CD4-positive, alpha-beta T cell (primary cell): ENCODE measurements at regions not wholly inside any gene's neighbourhood (a gene's known extent, or its start where the extent isn't known, plus 50 kb on each side); places are given as distances from the start of the nearest gene placed in this dataset.
A peak's percentile ranks its signal among the peaks of the same experiment; 100 is the strongest.

ENCODE experiments used
- ATAC-seq: fragments of 200-7000 bp; cut with Tn5 transposase; one replicate; pipeline ENCODE4 v1.10.0; 2022; ENCODE audit warnings: mild to moderate bottlenecking; ENCODE audit not compliant: poor library complexity
- CTCF ChIA-PET: fragments of 350-600 bp; sonication (Branson Sonifier 250); formaldehyde crosslinking; loops from one replicate; lab custom pipeline; 2021; ENCODE audit warnings: antibody characterized with exemption, inconsistent platforms; lab: Charles Lee
- POLR2A ChIA-PET: fragments of 350-600 bp; sonication (Branson Sonifier 250); formaldehyde crosslinking; loops from one replicate; lab custom pipeline; 2021; ENCODE audit warnings: antibody characterized with exemption, inconsistent platforms; lab: Charles Lee
- DNase-seq, 14 experiments: peaks; one replicate each; pipeline ENCODE4 v3.0.0-alpha.2; 2013 to 2020; ENCODE audit warnings: mixed read lengths in 2 of 14
- H3K27ac ChIP-seq, 2 donors: one replicate each; pipeline versions ENCODE4 v1.5.1 to v1.7.0; 2013; ENCODE audit warnings: low read length in 2 of 2, low read depth in 1 of 2, mild to moderate bottlenecking in 1 of 2
- H3K27me3 ChIP-seq, 2 experiments: 1 replicate in 1 of 2; 2 replicates in 1 of 2; pipeline versions ENCODE4 v1.6.1 to v1.7.0; 2013; ENCODE audit warnings: low read length in 2 of 2, control low read depth in 1 of 2, mild to moderate bottlenecking in 1 of 2, moderate library complexity in 1 of 2; ENCODE audit not compliant: insufficient read depth in 2 of 2, control insufficient read depth in 1 of 2
- H3K36me3 ChIP-seq: one replicate; pipeline ENCODE4 v1.6.1; 2013; ENCODE audit warnings: low read length, control low read depth; ENCODE audit not compliant: insufficient read depth
- H3K4me1 ChIP-seq: one replicate; pipeline ENCODE4 v1.6.1; 2013; ENCODE audit warnings: low read length, control low read depth; ENCODE audit not compliant: insufficient read depth
- H3K4me3 ChIP-seq: one replicate; pipeline ENCODE4 v1.5.1; 2013; ENCODE audit warnings: mild to moderate bottlenecking, low read length, moderate library complexity
- H3K9me3 ChIP-seq, 2 experiments: 1 replicate in 1 of 2; 2 replicates in 1 of 2; pipeline versions ENCODE4 v1.6.1 to v1.7.0; 2013; ENCODE audit warnings: low read length in 2 of 2, mild to moderate bottlenecking in 2 of 2, control low read depth in 1 of 2, moderate library complexity in 1 of 2; ENCODE audit not compliant: control insufficient read depth in 1 of 2, insufficient read depth in 1 of 2
- H3K27ac Mint-ChIP-seq: one replicate; pipeline ENCODE4 v1.8.0; 2020; ENCODE audit warnings: mixed read lengths
- H3K27me3 Mint-ChIP-seq: one replicate; pipeline ENCODE4 v1.8.0; 2021; ENCODE audit warnings: mixed read lengths
- H3K36me3 Mint-ChIP-seq: one replicate; pipeline ENCODE4 v1.8.0; 2021; ENCODE audit warnings: low read depth, mixed read lengths
- H3K4me1 Mint-ChIP-seq: one replicate; pipeline ENCODE4 v1.8.0; 2021; ENCODE audit warnings: low read depth, mixed read lengths
- H3K4me3 Mint-ChIP-seq: one replicate; pipeline ENCODE4 v1.8.0; 2020; ENCODE audit warnings: mild to moderate bottlenecking, mixed read lengths
- H3K9me3 Mint-ChIP-seq: one replicate; pipeline ENCODE4 v1.8.0; 2020; ENCODE audit warnings: mixed read lengths
- intact Hi-C, 2 experiments: fragments of 100-400 bp; cut with DNase I in 1 of 2; cut with micrococcal nuclease in 1 of 2; formaldehyde crosslinking; loops; one replicate each; pipeline versions ENCODE4 v1.15.1 to v1.9.0; 2023 to 2025; cut with DNase I, micrococcal nuclease
- TF ChIP-seq, protein P1 (sequence below): fragments of 200-600 bp; IDR thresholded peaks from one replicate; pipeline ENCODE4 v1.8.0; 2022; ENCODE audit warnings: antibody characterized with exemption, mild to moderate bottlenecking

DNA sequence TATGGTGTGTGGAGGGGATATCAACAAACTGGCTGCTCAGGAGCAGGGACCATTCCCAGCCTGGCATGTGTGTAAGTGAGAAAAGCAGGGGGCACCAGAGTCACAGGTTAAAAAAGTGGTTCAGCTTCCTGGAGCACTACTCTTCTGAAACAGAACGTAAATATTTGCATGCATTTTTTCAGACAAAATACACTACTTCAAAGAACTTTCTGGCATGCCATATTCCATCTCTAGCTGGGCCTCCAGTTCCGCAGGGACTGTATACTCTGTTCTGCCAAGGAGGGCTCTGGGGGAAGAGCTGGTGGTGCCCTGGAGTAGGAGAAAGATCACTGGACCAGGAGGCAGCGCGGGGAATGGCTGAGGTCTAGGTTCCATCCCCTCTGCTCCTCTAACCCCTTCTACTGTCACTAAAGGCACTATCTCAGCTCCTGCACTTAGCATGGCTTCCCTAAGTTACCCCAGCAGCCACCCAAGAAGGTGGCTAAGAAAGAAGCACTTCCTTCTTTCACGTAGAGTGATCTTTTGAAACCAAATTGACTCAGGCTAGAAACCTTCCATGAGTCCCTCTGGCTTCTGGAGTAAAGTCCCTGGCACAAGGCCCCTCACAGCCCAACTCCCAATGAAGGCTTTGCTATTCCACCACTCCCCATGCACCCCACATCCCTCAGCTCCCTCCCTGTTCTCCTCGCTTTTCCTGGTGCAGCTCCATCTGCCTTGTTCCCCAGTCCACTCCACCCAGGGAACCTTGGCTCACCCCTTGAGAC, 57.6 kb upstream of the CABLES1 start:
- Histone ChIP-seq H3K4me3 (no peak overlapping the region), H3K36me3 (no peaks in the 10 kb centered on the region), H3K9me3 (no peaks in the 10 kb centered on the region), H3K27ac (no peak overlapping the region), H3K4me1 (peaks cover 22% of the 10 kb centered on the region), H3K27me3 (no peaks in the 10 kb centered on the region)
- H3K27ac Mint-ChIP-seq, result no peak overlapping the region
- DNase-seq (peak in 2 of 14 experiments; percentile 16), ATAC-seq (peak; percentile 37)
- no peaks in the 10 kb centered on the region for H3K27me3 Mint-ChIP-seq
- CTCF ChIA-PET, result no interaction called here
- no peaks in the 10 kb centered on the region for H3K9me3 Mint-ChIP-seq
- peaks cover 42% of the 10 kb centered on the region for H3K4me1 Mint-ChIP-seq
- POLR2A ChIA-PET, result no interaction called here
- H3K36me3 Mint-ChIP-seq, result no peaks in the 10 kb centered on the region
- intact Hi-C loops, result loop anchor here (10.0 kb wide), 2 partner anchors 57 to 157 kb away; partner anchors contain the start of gene CABLES1 (in 1 of the 2)
- no peak overlapping the region for H3K4me3 Mint-ChIP-seq
- TF ChIP-seq, protein P1, sequence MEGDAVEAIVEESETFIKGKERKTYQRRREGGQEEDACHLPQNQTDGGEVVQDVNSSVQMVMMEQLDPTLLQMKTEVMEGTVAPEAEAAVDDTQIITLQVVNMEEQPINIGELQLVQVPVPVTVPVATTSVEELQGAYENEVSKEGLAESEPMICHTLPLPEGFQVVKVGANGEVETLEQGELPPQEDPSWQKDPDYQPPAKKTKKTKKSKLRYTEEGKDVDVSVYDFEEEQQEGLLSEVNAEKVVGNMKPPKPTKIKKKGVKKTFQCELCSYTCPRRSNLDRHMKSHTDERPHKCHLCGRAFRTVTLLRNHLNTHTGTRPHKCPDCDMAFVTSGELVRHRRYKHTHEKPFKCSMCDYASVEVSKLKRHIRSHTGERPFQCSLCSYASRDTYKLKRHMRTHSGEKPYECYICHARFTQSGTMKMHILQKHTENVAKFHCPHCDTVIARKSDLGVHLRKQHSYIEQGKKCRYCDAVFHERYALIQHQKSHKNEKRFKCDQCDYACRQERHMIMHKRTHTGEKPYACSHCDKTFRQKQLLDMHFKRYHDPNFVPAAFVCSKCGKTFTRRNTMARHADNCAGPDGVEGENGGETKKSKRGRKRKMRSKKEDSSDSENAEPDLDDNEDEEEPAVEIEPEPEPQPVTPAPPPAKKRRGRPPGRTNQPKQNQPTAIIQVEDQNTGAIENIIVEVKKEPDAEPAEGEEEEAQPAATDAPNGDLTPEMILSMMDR, result no peak

- Histone ChIP-seq H3K4me3 (no peak overlapping the region), H3K4me1 (no peaks in the 10 kb centered on the region), H3K36me3 (no peaks in the 10 kb centered on the region), H3K9me3 (no peaks in the 10 kb centered on the region), H3K27me3 (no peaks in the 10 kb centered on the region), H3K27ac (no peak overlapping the region)
- no peaks in the 10 kb centered on the region for H3K36me3 Mint-ChIP-seq
- H3K9me3 Mint-ChIP-seq, result no peaks in the 10 kb centered on the region
- no peaks in the 10 kb centered on the region for H3K27me3 Mint-ChIP-seq
- intact Hi-C loops, result no loop called here
- ATAC-seq, result no peak
- H3K4me1 Mint-ChIP-seq, result no peaks in the 10 kb centered on the region
- no peak overlapping the region for H3K4me3 Mint-ChIP-seq
- POLR2A ChIA-PET, result no interaction called here
- TF ChIP-seq, protein P1, result no peak
- CTCF ChIA-PET, result no interaction called here
- H3K27ac Mint-ChIP-seq, result no peak overlapping the region
- no peak for DNase-seq
These were observed 50.2 kb upstream of the CABLES1 start for GRCh38 chr18:23085066-23085465.
